Endometrial microvascular endothelial cells (primary cell): ENCODE measurements at regions not wholly inside any gene's neighbourhood (a gene's known extent, or its start where the extent isn't known, plus 50 kb on each side); places are given as distances from the start of the nearest gene placed in this dataset.

ENCODE experiments used
- in situ Hi-C: cut with HindIII; loops from 2 replicates; pipeline ENCODE4 v1.10.0; 2017; ENCODE audit warnings: low sequenced_read_pairs, low pct_unique_long_range_greater_than_20kb; ENCODE audit errors: inconsistent ontology term

DNA sequence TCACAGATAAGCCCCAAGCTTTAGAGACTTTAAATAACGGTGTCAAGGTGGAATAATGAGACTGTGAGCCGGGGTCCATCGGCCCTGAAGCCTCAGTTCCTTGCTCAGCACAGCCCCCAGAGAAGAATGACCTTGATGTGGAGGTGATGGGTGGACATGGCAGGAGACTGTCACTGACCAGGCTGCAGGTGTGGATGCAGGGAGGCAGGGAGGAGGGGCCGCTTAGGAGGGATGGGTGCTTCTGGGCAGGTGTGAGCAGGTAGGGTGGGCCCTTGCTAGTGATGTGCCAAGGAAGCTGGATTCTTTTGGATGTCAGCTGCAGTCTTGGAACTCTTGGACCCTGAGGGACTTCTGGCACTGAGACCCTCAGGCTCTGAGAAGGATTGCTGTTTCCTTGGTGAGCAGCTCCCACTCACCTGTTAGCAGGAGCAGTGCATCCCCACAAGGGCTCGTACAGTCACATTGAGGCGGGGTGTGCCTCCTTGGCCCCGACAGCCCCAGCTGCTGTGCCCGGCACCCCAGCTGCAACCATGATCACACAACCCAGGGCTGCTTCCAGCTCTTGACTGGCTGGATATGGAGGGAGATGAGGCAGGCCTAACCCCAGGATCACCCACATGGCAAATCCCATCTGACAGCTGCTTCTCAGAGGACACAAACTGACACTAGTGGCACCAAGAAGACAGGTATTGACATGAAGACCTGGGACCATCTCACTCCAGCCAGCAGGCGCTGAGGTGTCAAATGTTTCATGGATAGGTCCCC, 209.8 kb upstream of the HDAC4 start:
- in situ Hi-C loops, result no loop called here

GRCh38 chr2:239609607-239610310, 208.9 kb upstream of the HDAC4 start:
- in situ Hi-C loops, result no loop called here

DNA sequence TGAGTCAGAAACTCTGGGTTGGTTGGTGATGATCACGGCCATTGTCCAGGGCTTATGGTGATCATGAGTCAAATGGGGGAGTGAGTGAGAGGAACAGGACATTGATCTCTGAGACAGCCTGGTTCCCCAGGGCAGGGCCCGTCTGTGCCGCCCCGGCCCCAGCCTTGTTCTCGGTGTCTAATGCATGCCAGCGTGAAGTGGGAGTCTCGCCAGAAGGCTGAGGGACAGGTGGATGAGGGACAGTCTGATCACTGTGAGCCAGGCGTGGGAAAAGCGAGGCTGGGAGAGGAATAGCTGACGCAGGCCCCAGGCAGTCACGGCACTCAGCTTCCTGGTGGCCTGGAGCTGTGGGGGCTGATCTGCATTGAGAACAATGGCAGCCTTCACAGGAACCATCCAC, 208.3 kb upstream of the HDAC4 start:
- in situ Hi-C loops, result no loop called here

GRCh38 chr2:239608723-239609122, 207.9 kb upstream of the HDAC4 start:
- in situ Hi-C loops, result no loop called here

DNA sequence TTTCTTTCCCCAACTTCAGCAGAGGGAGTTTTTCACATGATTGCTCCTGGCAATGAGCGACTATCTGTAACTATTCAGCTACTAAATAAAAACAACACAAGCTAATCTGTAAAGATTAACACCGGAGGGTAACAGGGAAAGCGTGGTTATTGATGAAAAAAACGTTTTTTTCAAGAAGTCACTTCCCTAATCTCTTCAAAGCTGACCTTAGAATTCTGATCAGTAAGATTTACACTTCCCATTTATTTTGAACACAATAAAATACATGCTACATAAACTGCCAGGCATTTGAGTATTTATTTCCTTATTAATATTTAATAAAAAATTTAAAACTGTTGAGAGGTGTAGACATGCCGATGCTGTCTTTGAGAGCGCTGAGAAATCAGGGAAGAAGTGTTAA, 207.4 kb upstream of the HDAC4 start:
- in situ Hi-C loops, result no loop called here

DNA sequence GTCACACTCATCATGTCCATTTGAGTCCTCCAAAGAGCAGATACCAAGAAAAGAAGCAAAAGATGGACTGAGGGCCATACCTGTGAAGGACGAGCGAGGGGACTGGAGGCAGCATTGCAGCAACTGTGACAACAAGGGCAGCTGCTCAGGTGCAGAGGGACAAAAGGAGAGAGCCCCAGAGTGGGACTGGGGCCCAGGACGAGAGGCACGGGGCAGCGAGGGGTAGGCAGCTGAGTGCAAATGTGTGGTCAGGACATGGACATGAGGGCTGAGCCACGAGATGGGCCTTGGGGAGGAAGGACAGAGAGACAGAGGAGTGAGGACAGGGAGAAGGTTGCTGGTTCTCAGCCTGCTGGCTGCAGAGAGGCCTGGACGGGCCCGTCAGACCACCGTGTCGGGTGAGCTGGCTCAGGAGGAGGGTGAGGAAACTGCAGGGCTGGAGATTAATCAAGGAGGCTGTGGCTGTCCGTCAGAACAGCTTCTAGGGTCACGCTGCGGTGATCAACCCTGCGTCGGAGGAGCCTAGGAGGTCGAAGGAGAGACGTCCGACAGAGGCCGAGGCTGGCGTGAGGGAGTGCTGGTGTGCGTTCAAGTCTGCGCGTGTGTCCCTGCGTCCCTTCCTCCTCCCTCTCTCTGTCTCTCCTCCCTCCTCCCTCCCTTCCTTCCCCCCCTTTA, 206.8 kb upstream of the HDAC4 start:
- in situ Hi-C loops, result no loop called here

DNA sequence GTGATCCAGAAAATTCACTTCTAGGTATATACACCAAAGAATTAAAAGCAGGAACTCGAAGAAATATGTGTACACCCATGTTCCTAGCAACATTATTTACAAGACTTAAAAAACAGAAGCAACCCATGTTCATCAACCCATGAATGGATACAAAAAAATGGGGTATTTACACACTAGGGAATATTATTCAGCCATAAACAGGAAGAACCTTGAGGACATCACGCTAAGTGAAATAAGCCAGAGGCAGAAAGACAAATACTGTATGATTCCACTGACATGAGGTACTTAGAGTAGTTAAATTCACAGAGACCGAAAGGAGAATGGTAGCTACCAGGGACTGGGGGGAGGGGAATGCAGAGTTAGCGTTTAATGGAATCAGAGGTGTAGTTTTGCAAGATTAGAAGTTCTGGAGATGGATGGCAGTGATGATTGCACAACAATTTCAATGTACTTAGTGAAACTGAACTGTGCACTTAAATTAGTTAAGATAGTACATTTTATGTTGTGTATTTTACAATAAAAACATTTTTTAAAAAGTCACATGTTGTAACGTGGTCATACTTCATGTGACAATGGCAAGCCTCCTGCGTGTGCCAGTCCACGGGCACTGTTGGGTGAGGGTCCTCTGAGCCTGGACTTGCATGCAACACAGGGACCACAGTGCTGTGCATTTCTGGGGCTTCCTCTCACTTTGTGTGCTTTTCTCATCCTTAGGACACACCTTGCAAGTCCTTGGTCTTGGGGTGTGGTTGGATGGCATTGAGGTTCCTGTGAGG, 206.1 kb upstream of the HDAC4 start:
- in situ Hi-C loops, result no loop called here

- in situ Hi-C loops, result no loop called here
These were observed 205.2 kb upstream of the HDAC4 start for GRCh38 chr2:239605976-239606375.

- in situ Hi-C loops, result no loop called here
These were observed 204.6 kb upstream of the HDAC4 start for GRCh38 chr2:239605409-239605808.

DNA sequence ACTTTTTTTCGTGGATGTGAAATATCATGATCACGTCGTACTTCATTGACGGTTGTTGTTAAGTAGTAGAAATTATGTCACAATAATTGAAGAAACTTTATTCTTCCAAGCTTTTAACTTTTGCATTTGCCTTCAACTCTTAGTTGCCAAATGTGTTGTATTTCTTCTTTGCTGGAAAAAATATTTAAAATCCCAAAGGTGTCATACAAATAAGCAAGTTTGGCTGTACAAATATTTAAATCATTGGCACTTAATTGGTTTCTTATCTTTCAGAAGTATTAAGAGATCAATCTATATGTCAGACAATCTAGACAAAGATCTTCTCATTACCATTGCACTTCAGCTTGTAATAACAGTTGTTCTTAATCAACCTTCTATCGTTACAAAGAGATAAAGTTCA, 204.0 kb upstream of the HDAC4 start:
- in situ Hi-C loops, result no loop called here

- in situ Hi-C loops, result no loop called here
These were observed 202.9 kb upstream of the HDAC4 start for GRCh38 chr2:239603411-239604356.

- in situ Hi-C loops, result no loop called here
These were observed 201.8 kb upstream of the HDAC4 start for GRCh38 chr2:239602290-239603282.

DNA sequence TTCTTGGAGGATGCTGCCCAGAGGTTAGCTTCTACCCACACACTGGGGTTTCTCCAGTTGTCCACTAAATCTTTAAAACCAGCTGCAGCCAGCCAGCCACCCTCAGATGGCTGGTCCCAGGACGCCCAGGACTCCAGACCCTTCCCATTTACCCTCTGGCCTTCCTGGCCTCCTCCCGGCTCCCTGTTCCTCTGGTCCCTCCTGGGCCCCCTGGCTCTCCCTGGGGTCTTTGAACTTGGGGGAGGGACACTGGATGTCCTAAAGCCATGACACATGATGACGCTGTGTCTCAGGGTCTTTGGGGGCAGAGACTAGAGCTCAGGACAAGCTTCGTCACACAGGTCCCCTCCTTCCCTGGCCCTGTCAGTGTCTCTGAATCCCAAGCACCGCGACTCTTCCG, 201.1 kb upstream of the HDAC4 start:
- in situ Hi-C loops, result no loop called here

DNA sequence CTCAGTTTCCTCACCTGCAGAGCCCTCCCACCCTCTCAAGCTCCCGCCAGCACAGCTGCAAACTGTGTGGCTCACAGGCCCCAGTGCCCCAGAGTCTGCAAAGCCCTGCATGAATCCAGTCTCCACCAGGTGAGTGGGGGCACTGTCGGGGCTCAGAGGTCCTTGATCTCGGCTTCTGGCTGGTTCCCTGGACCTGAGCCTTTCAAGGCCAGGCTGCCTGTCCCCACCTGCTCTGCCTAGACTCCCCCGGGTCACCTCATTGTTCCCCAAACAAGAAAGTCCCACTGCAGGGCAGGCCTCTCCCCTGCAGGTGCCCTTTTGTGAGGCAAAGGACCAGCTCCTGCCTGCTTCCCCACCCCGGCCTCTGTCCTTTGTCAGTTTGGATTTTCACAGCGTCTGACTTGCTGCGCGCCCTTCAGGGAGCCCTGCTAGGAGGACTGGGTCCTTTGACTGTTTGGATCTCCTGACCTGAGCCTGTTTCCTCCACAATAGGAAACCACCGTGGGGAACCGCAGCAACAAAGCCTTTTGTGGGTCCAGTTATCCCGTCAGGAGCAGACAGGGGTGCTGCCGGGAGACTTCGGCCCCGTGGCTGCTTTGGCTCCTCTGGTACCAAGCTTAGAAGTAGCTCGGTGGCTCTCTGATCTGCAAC, 200.5 kb upstream of the HDAC4 start:
- in situ Hi-C loops, result no loop called here

GRCh38 chr2:239600650-239601049, 199.8 kb upstream of the HDAC4 start:
- in situ Hi-C loops, result no loop called here

DNA sequence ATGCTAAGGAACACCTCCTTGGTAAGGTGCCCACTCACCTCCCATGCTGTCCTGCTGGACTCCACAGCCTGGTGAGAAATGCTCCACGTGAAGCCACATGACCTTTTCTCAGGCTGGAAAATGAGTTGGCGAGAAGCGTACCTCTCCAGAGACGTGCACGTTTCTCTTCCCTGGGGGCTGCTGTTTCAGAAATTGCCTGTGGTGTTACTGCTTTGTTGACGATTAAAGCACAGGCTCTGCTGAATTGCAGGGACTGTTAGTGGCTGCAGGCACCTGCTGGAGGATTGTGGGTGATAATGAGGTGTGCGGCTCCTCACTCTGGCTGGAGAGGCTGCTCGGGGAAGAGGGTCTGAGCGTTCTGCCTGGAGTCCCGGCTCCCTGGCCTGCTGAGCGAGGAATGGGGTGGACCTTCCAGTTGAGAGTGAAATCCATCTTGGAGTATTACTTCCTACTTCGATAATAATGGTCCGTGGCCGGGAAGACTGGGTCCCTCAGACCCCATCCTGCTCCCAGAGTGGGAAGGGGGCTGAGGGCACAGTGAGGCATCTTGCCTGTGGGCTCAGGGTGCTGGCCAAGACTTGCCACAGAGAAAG, 199.3 kb upstream of the HDAC4 start:
- in situ Hi-C loops, result no loop called here
